GM13976 (cell line): ENCODE measurements at regions not wholly inside any gene's neighbourhood (a gene's known extent, or its start where the extent isn't known, plus 50 kb on each side); places are given as distances from the start of the nearest gene placed in this dataset.

ENCODE experiments used
- DNase-seq: peaks from one replicate; pipeline ENCODE4 v3.0.0; 2012; ENCODE audit warnings: low spot score
- in situ Hi-C: fragments of 300-500 bp; cut with MboI; formaldehyde crosslinking; loops from one replicate; pipeline ENCODE4 v1.12.0; 2022; ENCODE audit warnings: low sequenced_read_pairs, mixed read lengths, inconsistent platforms; ENCODE audit not compliant: unreplicated experiment
- TF ChIP-seq, protein P1 (sequence below): IDR thresholded peaks from 2 replicates; pipeline ENCODE4 v1.5.1; 2012; ENCODE audit warnings: borderline replicate concordance, mild to moderate bottlenecking; ENCODE audit not compliant: insufficient read depth; ENCODE audit errors: extremely low read depth, missing control alignments, control extremely low read depth

DNA sequence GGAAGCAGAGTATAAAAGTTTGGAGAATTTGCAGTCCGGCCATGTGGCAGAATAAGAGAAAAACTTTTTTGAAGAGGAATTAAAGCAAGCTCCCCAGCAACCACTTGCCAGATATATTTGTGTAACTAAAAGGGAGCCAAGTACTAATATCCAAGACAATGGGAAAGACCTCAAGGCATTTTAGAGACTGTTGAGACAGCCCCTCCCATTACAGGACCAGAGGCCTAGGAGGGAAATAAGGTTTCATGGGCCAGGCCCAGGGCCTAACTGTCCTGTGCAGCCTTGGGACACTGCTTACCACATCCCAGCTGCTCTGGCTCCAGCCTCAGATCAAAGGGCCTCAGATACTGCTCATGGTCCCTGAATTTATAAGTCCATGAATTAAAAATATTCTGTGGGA is 659.4 kb downstream of the PCDH19 start:
- in situ Hi-C loops: no loop called here
- no peak for DNase-seq
- TF ChIP-seq, protein P1, sequence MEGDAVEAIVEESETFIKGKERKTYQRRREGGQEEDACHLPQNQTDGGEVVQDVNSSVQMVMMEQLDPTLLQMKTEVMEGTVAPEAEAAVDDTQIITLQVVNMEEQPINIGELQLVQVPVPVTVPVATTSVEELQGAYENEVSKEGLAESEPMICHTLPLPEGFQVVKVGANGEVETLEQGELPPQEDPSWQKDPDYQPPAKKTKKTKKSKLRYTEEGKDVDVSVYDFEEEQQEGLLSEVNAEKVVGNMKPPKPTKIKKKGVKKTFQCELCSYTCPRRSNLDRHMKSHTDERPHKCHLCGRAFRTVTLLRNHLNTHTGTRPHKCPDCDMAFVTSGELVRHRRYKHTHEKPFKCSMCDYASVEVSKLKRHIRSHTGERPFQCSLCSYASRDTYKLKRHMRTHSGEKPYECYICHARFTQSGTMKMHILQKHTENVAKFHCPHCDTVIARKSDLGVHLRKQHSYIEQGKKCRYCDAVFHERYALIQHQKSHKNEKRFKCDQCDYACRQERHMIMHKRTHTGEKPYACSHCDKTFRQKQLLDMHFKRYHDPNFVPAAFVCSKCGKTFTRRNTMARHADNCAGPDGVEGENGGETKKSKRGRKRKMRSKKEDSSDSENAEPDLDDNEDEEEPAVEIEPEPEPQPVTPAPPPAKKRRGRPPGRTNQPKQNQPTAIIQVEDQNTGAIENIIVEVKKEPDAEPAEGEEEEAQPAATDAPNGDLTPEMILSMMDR: no peak

DNA sequence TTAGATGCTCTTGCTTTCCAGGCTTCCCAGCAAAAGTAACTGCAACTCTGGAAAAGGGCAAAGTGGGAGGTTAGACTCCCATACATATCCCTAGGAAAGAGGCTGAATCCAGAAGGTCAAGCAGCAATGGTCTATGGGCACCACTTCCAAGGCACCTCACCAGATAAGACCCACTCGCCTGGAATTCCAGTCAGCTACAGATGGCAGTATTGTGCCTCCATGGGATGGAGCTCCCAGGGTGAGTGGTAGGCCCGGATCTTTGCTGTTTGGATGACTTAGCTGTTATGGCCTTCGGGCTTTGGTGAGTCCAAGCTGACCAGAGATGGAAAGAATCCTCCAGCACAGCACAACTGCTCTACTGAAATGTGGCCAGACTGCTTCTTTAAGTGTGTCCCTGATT is 688.0 kb downstream of the PCDH19 start:
- DNase-seq: no peak
- TF ChIP-seq, protein P1: no peak
- in situ Hi-C loops: no loop called here

DNA sequence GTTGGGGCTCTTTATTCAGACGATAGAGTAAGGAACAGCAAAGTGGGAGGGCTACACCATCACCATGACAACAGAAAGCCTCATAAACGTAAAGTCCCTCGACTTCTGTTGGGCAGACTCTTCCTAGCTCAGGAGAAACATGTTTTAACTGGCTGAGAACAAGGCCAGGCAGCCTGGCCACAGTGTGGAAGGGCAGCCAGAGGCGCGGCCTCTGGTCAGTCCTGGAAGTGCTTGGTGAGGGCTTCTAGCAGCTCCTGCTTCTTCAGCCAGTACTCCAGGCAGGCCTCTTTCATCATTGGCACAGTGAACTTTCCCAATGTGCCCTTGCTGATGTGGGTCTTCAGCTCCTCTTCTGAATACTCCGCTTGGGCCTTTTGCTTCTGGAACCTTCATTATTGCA is 690.9 kb downstream of the PCDH19 start:
- no peak for DNase-seq
- in situ Hi-C loops: no loop called here
- TF ChIP-seq, protein P1: no peak

DNA sequence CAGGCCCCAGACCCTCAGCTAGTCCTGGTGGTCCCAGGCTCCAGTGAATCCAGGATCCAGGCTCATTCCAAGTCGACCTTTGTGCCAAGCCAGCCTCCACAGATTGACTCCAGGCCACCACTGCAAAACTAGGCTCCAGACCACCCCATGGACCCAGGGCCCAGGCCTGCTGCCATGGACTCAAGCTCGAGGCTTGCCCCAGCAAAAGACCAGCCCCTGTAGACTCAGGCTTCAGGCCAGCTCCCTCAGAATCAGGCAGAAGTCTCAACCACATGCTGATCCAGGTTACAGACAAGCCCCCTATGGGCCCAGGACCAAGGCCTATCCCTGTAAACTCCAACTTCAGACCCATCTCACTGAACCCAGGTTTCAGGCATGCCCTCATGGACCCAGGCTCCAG is 692.4 kb downstream of the PCDH19 start:
- no peak for DNase-seq
- TF ChIP-seq, protein P1: no peak
- in situ Hi-C loops: no loop called here

DNA sequence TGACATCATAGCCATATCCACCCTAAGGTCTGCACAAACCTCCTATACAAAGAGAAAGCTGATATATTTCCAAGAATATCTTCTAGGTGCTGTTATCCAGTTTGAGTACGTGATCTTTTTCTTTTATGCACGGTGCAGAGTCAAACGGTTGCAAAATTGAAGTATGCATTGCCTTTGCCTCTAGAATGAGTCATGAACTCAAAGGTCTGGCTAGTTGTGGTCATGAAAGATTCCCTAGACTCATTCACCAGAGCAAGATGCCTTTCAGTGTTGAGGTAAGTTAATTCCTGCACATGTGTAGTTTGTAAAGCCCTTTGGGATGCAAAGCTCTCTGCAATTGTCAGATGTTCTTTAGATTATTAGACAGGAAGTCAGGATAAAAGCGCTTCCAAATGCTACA is 704.4 kb downstream of the PCDH19 start:
- no peak for DNase-seq
- in situ Hi-C loops: no loop called here
- TF ChIP-seq, protein P1: no peak

DNA sequence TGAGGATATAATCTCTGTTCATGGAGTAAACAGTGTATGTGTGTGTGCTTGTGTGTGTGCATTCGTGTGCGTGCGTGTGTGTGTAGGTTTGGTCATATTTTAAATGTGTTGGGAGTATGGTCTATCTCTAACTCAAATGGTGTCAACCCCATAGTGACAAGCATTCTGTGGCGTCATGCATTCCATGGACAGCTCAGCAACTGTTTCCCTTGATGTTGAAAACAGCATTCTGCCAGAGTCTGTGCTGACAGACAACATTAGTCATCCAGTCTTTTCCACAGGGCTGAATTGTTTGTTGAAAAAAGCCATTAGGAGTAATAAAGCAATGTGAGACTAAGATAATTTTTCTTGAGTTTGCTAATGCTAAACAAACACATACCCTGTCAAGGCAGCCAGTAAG is 706.6 kb downstream of the PCDH19 start:
- in situ Hi-C loops: no loop called here
- no peak for DNase-seq
- TF ChIP-seq, protein P1: no peak

DNA sequence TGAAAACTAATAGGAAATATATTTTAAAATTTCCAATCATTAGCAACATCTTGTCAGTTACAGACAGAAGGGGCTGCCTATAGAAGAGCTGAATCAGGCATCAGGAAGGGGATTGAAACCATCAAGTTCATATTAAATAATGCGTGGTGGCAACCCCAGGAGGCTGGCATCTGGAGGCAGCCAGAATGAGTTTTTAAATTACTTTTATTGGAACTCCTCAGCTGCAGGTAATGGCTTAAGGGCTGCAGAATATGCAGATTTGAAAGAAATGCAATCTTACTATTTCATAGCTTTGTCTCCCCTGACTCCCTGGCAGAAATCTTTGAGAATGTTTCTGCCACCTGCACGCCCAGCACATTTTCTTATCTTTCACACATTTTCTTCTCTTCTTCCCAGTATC is 711.6 kb downstream of the PCDH19 start:
- in situ Hi-C loops: no loop called here
- DNase-seq: no peak
- TF ChIP-seq, protein P1: no peak
